ACC112 (cell line): ENCODE measurements at regions not wholly inside any gene's neighbourhood (a gene's known extent, or its start where the extent isn't known, plus 50 kb on each side); places are given as distances from the start of the nearest gene placed in this dataset.

Source experiments
- H2AFZ ChIP-seq: fragments of 200-600 bp; sonication (generic); one replicate; pipeline ENCODE4 v1.6.0; 2017; ENCODE audit warnings: antibody characterized with exemption, low read length; ENCODE audit not compliant: unreplicated experiment
- H3K27ac ChIP-seq: fragments of 200-600 bp; sonication (generic); 2 replicates; pipeline ENCODE4 v1.5.1; 2014; ENCODE audit warnings: low read depth, mild to moderate bottlenecking, antibody characterized with exemption, low read length, moderate library complexity
- H3K27me3 ChIP-seq: fragments of 200-600 bp; sonication (generic); 2 replicates; pipeline ENCODE4 v1.6.1; 2014; ENCODE audit warnings: mild to moderate bottlenecking, antibody characterized with exemption, low read length, moderate library complexity, mixed read lengths; ENCODE audit not compliant: insufficient read depth
- H3K36me3 ChIP-seq: fragments of 200-600 bp; sonication (generic); 2 replicates; pipeline ENCODE4 v1.6.1; 2016; ENCODE audit warnings: mild to moderate bottlenecking, antibody characterized with exemption, low read length, moderate library complexity, mixed read lengths; ENCODE audit not compliant: insufficient read depth
- H3K4me1 ChIP-seq: fragments of 200-600 bp; sonication (generic); one replicate; pipeline ENCODE4 v1.6.1; 2016; ENCODE audit warnings: low read length, mixed read lengths; ENCODE audit not compliant: insufficient read depth, unreplicated experiment, control insufficient read depth
- H3K4me3 ChIP-seq: fragments of 200-600 bp; sonication (generic); 2 replicates; pipeline ENCODE4 v1.5.1; 2014; ENCODE audit warnings: mild to moderate bottlenecking, low read depth, low read length
- H3K79me2 ChIP-seq: fragments of 200-600 bp; sonication (generic); one replicate; pipeline ENCODE4 v1.6.0; 2016; ENCODE audit warnings: low read length; ENCODE audit not compliant: control insufficient read depth, unreplicated experiment, insufficient read depth

- Histone ChIP-seq H3K79me2 (no peaks in the 10 kb centered on the region), H3K27me3 (no peaks in the 10 kb centered on the region), H2AFZ (peak overlapping the region; percentile 40), H3K4me1 (peaks cover 45% of the 10 kb centered on the region), H3K27ac (no peak overlapping the region), H3K36me3 (no peaks in the 10 kb centered on the region), H3K4me3 (0 out of 2 replicates have a peak overlapping the region, but pooled peaks have one; percentile 8)
Observed at GRCh38 chr10:50997461-50997860, 76.8 kb upstream of the PRKG1 start.

GRCh38 chr10:50999163-50999562 is 75.1 kb upstream of the PRKG1 start:
- H2AFZ ChIP-seq = no peak overlapping the region
- no peaks in the 10 kb centered on the region for H3K36me3 ChIP-seq
- H3K27me3 ChIP-seq = no peaks in the 10 kb centered on the region
- peaks cover 4% of the 10 kb centered on the region for H3K79me2 ChIP-seq
- H3K4me3 ChIP-seq = peak overlapping the region; percentile 7; the same call in 1 of the 2 replicates
- peak overlapping the region; percentile 84 for H3K27ac ChIP-seq
- peaks cover 43% of the 10 kb centered on the region for H3K4me1 ChIP-seq

GRCh38 chr10:51000164-51000563 is 74.1 kb upstream of the PRKG1 start:
- Histone ChIP-seq H3K27ac (peak overlapping the region; percentile 84), H3K36me3 (no peaks in the 10 kb centered on the region), H3K27me3 (no peaks in the 10 kb centered on the region), H3K4me1 (peaks cover 43% of the 10 kb centered on the region), H3K79me2 (peaks cover 4% of the 10 kb centered on the region), H2AFZ (peak overlapping the region; percentile 55), H3K4me3 (peak overlapping the region; percentile 41; the same call in 1 of the 2 replicates)

GRCh38 chr10:51000976-51001375 is 73.3 kb upstream of the PRKG1 start:
- Histone ChIP-seq H3K36me3 (no peaks in the 10 kb centered on the region), H2AFZ (peak overlapping the region; percentile 79), H3K4me1 (peaks cover 43% of the 10 kb centered on the region), H3K27me3 (no peaks in the 10 kb centered on the region), H3K4me3 (peak overlapping the region; percentile 30), H3K27ac (peak overlapping the region; percentile 84), H3K79me2 (peaks cover 4% of the 10 kb centered on the region)

- H3K36me3 ChIP-seq = no peaks in the 10 kb centered on the region
- H3K27me3 ChIP-seq = no peaks in the 10 kb centered on the region
- peak overlapping the region; percentile 84 for H3K27ac ChIP-seq
- 0 out of 2 replicates have a peak overlapping the region, but pooled peaks have one; percentile 26 for H3K4me3 ChIP-seq
- H3K79me2 ChIP-seq = peaks cover 4% of the 10 kb centered on the region
- peaks cover 43% of the 10 kb centered on the region for H3K4me1 ChIP-seq
- peak overlapping the region; percentile 79 for H2AFZ ChIP-seq
Observed at GRCh38 chr10:51001587-51001986, 72.7 kb upstream of the PRKG1 start.

GRCh38 chr10:51002469-51002868 is 71.8 kb upstream of the PRKG1 start:
- H3K4me3 ChIP-seq = no peak overlapping the region
- H2AFZ ChIP-seq = peak overlapping the region; percentile 57
- peaks cover 37% of the 10 kb centered on the region for H3K4me1 ChIP-seq
- peaks cover 4% of the 10 kb centered on the region for H3K79me2 ChIP-seq
- no peaks in the 10 kb centered on the region for H3K27me3 ChIP-seq
- H3K36me3 ChIP-seq = no peaks in the 10 kb centered on the region
- no peak overlapping the region for H3K27ac ChIP-seq

- peaks cover 4% of the 10 kb centered on the region for H3K79me2 ChIP-seq
- no peak overlapping the region for H3K4me3 ChIP-seq
- H3K27me3 ChIP-seq = no peaks in the 10 kb centered on the region
- H2AFZ ChIP-seq = no peak overlapping the region
- H3K4me1 ChIP-seq = peaks cover 22% of the 10 kb centered on the region
- H3K36me3 ChIP-seq = no peaks in the 10 kb centered on the region
- H3K27ac ChIP-seq = no peak overlapping the region
Observed at GRCh38 chr10:51004776-51005175, 69.5 kb upstream of the PRKG1 start.

- Histone ChIP-seq H3K27me3 (no peaks in the 10 kb centered on the region), H3K4me1 (peaks cover 15% of the 10 kb centered on the region), H3K36me3 (no peaks in the 10 kb centered on the region), H2AFZ (no peak overlapping the region), H3K4me3 (no peak overlapping the region), H3K27ac (no peak overlapping the region), H3K79me2 (peaks cover 4% of the 10 kb centered on the region)
Observed at GRCh38 chr10:51005551-51005950, 68.7 kb upstream of the PRKG1 start.

- peaks cover 5% of the 10 kb centered on the region for H3K4me1 ChIP-seq
- no peaks in the 10 kb centered on the region for H3K36me3 ChIP-seq
- H2AFZ ChIP-seq = no peak overlapping the region
- H3K4me3 ChIP-seq = no peak overlapping the region
- no peak overlapping the region for H3K27ac ChIP-seq
- H3K27me3 ChIP-seq = no peaks in the 10 kb centered on the region
- peaks cover 4% of the 10 kb centered on the region for H3K79me2 ChIP-seq
Observed at GRCh38 chr10:51006686-51007085, 67.6 kb upstream of the PRKG1 start.

- Histone ChIP-seq H3K79me2 (peaks cover 4% of the 10 kb centered on the region), H3K27ac (no peak overlapping the region), H2AFZ (no peak overlapping the region), H3K36me3 (no peaks in the 10 kb centered on the region), H3K4me3 (no peak overlapping the region), H3K27me3 (no peaks in the 10 kb centered on the region), H3K4me1 (peaks cover under 1% of the 10 kb centered on the region)
Observed at GRCh38 chr10:51007781-51008180, 66.5 kb upstream of the PRKG1 start.

GRCh38 chr10:51008346-51008745 is 65.9 kb upstream of the PRKG1 start:
- H3K27me3 ChIP-seq = no peaks in the 10 kb centered on the region
- no peaks in the 10 kb centered on the region for H3K36me3 ChIP-seq
- H3K79me2 ChIP-seq = no peaks in the 10 kb centered on the region
- H3K27ac ChIP-seq = no peak overlapping the region
- no peak overlapping the region for H3K4me3 ChIP-seq
- H2AFZ ChIP-seq = no peak overlapping the region
- H3K4me1 ChIP-seq = no peaks in the 10 kb centered on the region
